ENCODE measurements at regions not wholly inside any gene's neighbourhood (a gene's known extent, or its start where the extent isn't known, plus 50 kb on each side); places are given as distances from the start of the nearest gene placed in this dataset.

GRCh38 chr12:132402831-132403416 lies 73.5 kb upstream of the GALNT9 start:
- no peak for DNase-seq (ENCODE audit: low read depth)
- H3K4me3 ChIP-seq (ENCODE audit: low read depth, low read length): no peak overlapping the region
- TF ChIP-seq CTCF (IDR thresholded peaks at IDR 0.05; ENCODE audit: insufficient read depth, low read depth, low read length, missing control alignments): no peak

DNA sequence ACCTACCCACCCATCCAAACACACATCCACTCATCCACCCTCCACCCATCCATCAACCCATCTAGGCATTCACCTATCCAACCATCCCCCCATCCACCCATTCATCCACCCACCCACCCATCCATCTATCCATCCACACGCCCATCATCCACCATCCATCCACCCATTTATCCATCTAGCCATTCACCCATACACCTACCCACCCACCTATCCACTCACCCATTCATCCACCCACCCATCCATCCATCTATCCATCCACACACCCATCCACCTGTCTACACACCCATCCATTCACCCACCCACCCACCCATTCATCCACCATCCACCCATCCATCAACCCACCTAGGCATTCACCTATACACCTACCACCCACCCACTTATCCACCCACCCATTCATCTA lies 72.6 kb upstream of the GALNT9 start:
- H3K4me3 ChIP-seq (ENCODE audit: low read depth, low read length): no peak overlapping the region
- no peak for DNase-seq (ENCODE audit: low read depth)
- TF ChIP-seq CTCF (IDR thresholded peaks at IDR 0.05; ENCODE audit: insufficient read depth, low read depth, low read length, missing control alignments): no peak

- H3K4me3 ChIP-seq (ENCODE audit: low read depth, low read length): no peak overlapping the region
- DNase-seq (ENCODE audit: low read depth): no peak
- no peak for TF ChIP-seq CTCF (IDR thresholded peaks at IDR 0.05; ENCODE audit: insufficient read depth, low read depth, low read length, missing control alignments)
These were observed 70.7 kb upstream of the GALNT9 start for GRCh38 chr12:132400011-132400641.

DNA sequence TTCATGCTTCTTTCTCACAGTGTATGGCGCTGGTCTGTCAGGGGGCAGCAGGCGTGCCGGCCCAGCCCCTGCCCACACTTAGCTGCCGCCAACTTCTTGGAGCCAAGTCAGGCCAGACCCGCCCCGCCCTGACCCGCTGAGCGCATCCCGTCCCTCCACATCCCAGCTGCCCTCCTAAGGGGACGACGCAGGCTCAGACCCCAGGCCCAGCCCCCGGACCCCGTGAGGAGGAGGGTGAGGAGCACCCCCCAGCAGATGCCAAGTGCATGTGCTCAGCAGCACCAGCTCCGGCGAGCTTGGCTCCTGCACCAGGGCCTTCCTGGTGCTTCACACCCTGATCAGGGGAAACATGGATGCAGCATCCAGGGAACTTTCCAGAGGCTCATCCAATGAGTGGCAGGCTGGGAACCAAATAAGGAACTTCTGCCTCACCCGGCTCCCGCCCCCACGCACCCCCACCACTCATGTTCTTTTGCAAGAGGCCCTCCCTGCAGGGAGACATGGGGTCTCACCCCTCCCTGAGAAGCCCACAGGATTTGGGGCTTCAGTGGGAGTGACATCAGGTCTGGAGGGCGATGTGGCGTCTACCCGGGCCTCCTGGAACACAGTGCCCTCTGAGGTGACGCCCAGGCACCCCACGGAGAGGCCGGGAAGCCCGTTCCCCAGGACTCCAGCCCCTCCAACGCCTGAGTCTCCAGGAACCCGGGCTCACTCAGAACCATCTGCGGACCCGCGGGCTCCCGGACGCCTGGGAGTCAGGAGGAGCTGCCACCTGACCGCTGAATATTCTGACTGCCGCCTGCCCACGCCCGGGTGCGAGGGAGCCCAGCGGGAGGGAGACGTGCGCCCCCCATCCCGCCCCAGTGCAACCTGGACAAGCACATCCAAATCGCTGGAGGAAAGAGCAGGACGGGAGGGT lies 70.0 kb upstream of the GALNT9 start:
- no peak overlapping the region for H3K4me3 ChIP-seq (ENCODE audit: low read depth, low read length)
- no peak for TF ChIP-seq CTCF (IDR thresholded peaks at IDR 0.05; ENCODE audit: insufficient read depth, low read depth, low read length, missing control alignments)
- no peak for DNase-seq (ENCODE audit: low read depth)

GRCh38 chr12:132398386-132398991 lies 69.1 kb upstream of the GALNT9 start:
- H3K4me3 ChIP-seq (ENCODE audit: low read depth, low read length): no peak overlapping the region
- DNase-seq (ENCODE audit: low read depth): no peak
- TF ChIP-seq CTCF (IDR thresholded peaks at IDR 0.05; ENCODE audit: insufficient read depth, low read depth, low read length, missing control alignments): no peak

DNA sequence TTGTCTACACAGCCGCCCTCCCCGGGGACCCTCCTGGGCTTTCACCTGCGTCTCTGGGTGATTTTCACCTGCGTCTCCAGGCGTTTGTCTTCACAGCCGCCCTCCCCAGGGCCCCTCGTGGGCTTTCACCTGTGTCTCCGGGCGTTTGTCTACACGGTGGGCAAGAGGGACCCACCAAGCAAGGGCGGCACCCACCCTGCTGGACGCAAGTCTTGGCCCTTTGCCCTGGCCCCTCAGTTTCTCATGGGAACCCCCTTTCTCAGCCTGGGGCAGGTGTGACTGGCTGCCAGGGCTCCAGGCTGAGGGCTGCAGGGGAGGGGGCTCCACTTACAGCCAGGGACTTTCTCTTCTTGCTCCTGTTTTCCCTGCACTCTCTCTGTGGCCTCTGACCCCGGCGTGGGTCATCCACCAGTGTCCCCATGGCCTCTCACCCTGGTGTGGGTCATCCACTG lies 68.6 kb upstream of the GALNT9 start:
- no peak for DNase-seq (ENCODE audit: low read depth)
- TF ChIP-seq CTCF (IDR thresholded peaks at IDR 0.05; ENCODE audit: insufficient read depth, low read depth, low read length, missing control alignments): no peak
- no peak overlapping the region for H3K4me3 ChIP-seq (ENCODE audit: low read depth, low read length)

Data from GM12865 (cell line).